Astrocyte (in vitro differentiated cells and primary cell): ENCODE measurements at regions not wholly inside any gene's neighbourhood (a gene's known extent, or its start where the extent isn't known, plus 50 kb on each side); places are given as distances from the start of the nearest gene placed in this dataset.
"Not testable (repeated sequence)": the region's sequence is repeated elsewhere in the genome, so short reads cannot be mapped to it uniquely, and the experiment has no call there.

Source experiments
- DNase-seq: peaks from one replicate; pipeline ENCODE4 v3.0.0-alpha.2; 2010; ENCODE audit warnings: low read depth
- FAIRE-seq: peaks from 2 replicates; lab custom pipeline; 2011; peaks lifted over from hg19 to GRCh38; lab: Jason Lieb, UNC
- H2AFZ ChIP-seq: 2 replicates; pipeline ENCODE4 v1.6.0; 2012; ENCODE audit warnings: low read depth, low read length, inconsistent platforms
- H3K27ac ChIP-seq: 2 replicates; pipeline ENCODE4 v1.5.1; 2011; ENCODE audit warnings: low read depth, low read length, inconsistent platforms
- H3K27me3 ChIP-seq: 2 replicates; pipeline ENCODE4 v1.6.0; 2011; ENCODE audit warnings: low read length, inconsistent platforms; ENCODE audit not compliant: insufficient read depth
- H3K36me3 ChIP-seq: 2 replicates; pipeline ENCODE4 v1.5.1; 2011; ENCODE audit warnings: low read length, inconsistent platforms; ENCODE audit not compliant: insufficient read depth
- H3K4me1 ChIP-seq: 2 replicates; pipeline ENCODE4 v1.5.1; 2011; ENCODE audit warnings: low read length, inconsistent platforms; ENCODE audit not compliant: insufficient read depth
- H3K4me2 ChIP-seq: 2 replicates; pipeline ENCODE4 v1.6.0; 2012; ENCODE audit warnings: low read length, inconsistent platforms
- H3K4me3 ChIP-seq: 2 replicates; pipeline ENCODE4 v1.5.1; 2011; ENCODE audit warnings: low read depth, mild to moderate bottlenecking, low read length, inconsistent platforms; ENCODE audit not compliant: insufficient read depth
- H3K79me2 ChIP-seq: 2 replicates; pipeline ENCODE4 v1.6.0; 2012; ENCODE audit warnings: mild to moderate bottlenecking, low read length, inconsistent platforms; ENCODE audit not compliant: insufficient read depth
- H3K9ac ChIP-seq: 2 replicates; pipeline ENCODE4 v1.6.0; 2012; ENCODE audit warnings: mild to moderate bottlenecking, low read length, inconsistent platforms
- H3K9me3 ChIP-seq: 2 replicates; pipeline ENCODE4 v1.5.1; 2012; ENCODE audit warnings: low read depth, mild to moderate bottlenecking, low read length, inconsistent platforms; ENCODE audit not compliant: insufficient read depth
- H4K20me1 ChIP-seq: 2 replicates; pipeline ENCODE4 v1.6.0; 2012; ENCODE audit warnings: low read length, inconsistent platforms; ENCODE audit not compliant: insufficient read depth
- H3K27ac Mint-ChIP-seq: one replicate; pipeline ENCODE4 v1.8.0; 2021; ENCODE audit warnings: mild to moderate bottlenecking, mixed read lengths; ENCODE audit not compliant: unreplicated experiment
- H3K27me3 Mint-ChIP-seq: one replicate; pipeline ENCODE4 v1.8.0; 2021; ENCODE audit warnings: low read depth, mixed read lengths; ENCODE audit not compliant: unreplicated experiment
- H3K36me3 Mint-ChIP-seq: one replicate; pipeline ENCODE4 v1.8.0; 2021; ENCODE audit warnings: low read depth, mixed read lengths; ENCODE audit not compliant: unreplicated experiment
- H3K4me1 Mint-ChIP-seq: one replicate; pipeline ENCODE4 v1.8.0; 2021; ENCODE audit warnings: low read depth, mixed read lengths; ENCODE audit not compliant: unreplicated experiment
- H3K4me3 Mint-ChIP-seq: one replicate; pipeline ENCODE4 v1.8.0; 2021; ENCODE audit warnings: mild to moderate bottlenecking, moderate library complexity, mixed read lengths; ENCODE audit not compliant: unreplicated experiment
- H3K9me3 Mint-ChIP-seq: one replicate; pipeline ENCODE4 v1.8.0; 2021; ENCODE audit warnings: mild to moderate bottlenecking, mixed read lengths; ENCODE audit not compliant: unreplicated experiment
- EZH2 ChIP-seq: IDR thresholded peaks from 2 replicates; pipeline ENCODE4 v1.6.1; 2012; ENCODE audit warnings: mild to moderate bottlenecking, low read length, inconsistent platforms; ENCODE audit not compliant: insufficient read depth
- TF ChIP-seq, protein P1 (sequence below): IDR thresholded peaks from 2 replicates; pipeline ENCODE4 v1.5.1; 2011; ENCODE audit warnings: low read depth, mild to moderate bottlenecking, inconsistent platforms, low read length, moderate library complexity; ENCODE audit not compliant: insufficient read depth

DNA sequence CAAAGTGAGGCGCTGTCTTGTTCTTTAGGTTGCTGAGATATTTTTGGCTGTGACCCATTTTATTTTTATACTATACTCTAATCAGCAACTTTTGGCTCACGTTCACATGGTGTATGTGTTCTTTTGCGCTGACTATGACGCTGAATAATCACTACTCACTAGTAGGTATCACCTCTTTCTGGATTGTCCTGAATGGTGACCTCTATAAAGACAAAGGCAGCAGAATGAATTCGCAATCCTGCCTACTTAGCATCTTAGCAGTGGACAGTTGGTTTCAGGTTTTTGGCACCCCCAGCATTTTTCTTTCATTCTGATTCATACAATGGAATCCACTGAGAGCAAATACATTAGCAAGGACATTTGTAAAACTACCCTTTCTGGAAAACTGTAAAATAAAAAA is 351.3 kb downstream of the JRKL start:
- Histone ChIP-seq H3K27me3 (no peaks in the 10 kb centered on the region), H3K9ac (no peak overlapping the region), H3K79me2 (no peaks in the 10 kb centered on the region), H3K4me3 (no peak overlapping the region), H3K36me3 (no peaks in the 10 kb centered on the region), H3K9me3 (no peaks in the 10 kb centered on the region), H3K27ac (no peak overlapping the region), H3K4me1 (no peaks in the 10 kb centered on the region), H4K20me1 (no peaks in the 10 kb centered on the region), H2AFZ (peak overlapping the region; percentile 40), H3K4me2 (peak overlapping the region; percentile 11)
- FAIRE-seq (no peak), DNase-seq (peak; percentile 57)
- Mint-ChIP-seq H3K27me3 (no peaks in the 10 kb centered on the region), H3K4me1 (no peaks in the 10 kb centered on the region), H3K4me3 (no peak overlapping the region), H3K27ac (no peak overlapping the region), H3K36me3 (no peaks in the 10 kb centered on the region), H3K9me3 (peaks cover 2% of the 10 kb centered on the region)
- no peak for TF ChIP-seq EZH2
- TF ChIP-seq, protein P1, sequence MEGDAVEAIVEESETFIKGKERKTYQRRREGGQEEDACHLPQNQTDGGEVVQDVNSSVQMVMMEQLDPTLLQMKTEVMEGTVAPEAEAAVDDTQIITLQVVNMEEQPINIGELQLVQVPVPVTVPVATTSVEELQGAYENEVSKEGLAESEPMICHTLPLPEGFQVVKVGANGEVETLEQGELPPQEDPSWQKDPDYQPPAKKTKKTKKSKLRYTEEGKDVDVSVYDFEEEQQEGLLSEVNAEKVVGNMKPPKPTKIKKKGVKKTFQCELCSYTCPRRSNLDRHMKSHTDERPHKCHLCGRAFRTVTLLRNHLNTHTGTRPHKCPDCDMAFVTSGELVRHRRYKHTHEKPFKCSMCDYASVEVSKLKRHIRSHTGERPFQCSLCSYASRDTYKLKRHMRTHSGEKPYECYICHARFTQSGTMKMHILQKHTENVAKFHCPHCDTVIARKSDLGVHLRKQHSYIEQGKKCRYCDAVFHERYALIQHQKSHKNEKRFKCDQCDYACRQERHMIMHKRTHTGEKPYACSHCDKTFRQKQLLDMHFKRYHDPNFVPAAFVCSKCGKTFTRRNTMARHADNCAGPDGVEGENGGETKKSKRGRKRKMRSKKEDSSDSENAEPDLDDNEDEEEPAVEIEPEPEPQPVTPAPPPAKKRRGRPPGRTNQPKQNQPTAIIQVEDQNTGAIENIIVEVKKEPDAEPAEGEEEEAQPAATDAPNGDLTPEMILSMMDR = no peak

DNA sequence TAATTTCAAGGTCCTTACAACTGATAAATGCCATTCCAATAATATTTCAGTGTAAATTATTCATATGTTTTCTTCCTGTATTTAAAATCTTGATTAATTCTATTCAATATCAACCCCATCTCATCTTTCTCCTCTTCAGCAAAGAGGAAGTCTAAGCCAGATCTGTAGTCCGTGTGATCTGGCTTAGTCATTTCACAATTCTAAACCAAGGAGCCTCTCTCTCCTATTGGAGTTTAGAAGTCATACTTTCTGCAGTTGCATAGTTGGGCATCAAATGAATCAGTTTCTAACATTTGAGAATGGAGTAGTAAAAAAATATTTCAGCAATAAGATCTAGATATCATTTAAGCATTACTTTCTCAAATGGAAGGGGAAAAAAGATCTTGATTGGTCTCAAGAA is 354.9 kb downstream of the JRKL start:
- no peak overlapping the region for H3K27ac ChIP-seq
- no peak for TF ChIP-seq EZH2
- TF ChIP-seq, protein P1 = no peak
- DNase-seq (no peak), FAIRE-seq (no peak)
- no peaks in the 10 kb centered on the region for H3K36me3 Mint-ChIP-seq
- H3K9me3 Mint-ChIP-seq = peaks cover 2% of the 10 kb centered on the region
- H2AFZ ChIP-seq = no peak overlapping the region
- H3K4me2 ChIP-seq = no peak overlapping the region
- H4K20me1 ChIP-seq = no peaks in the 10 kb centered on the region
- no peaks in the 10 kb centered on the region for H3K36me3 ChIP-seq
- H3K4me3 ChIP-seq = no peak overlapping the region
- H3K9ac ChIP-seq = no peak overlapping the region
- peaks cover 8% of the 10 kb centered on the region for H3K4me1 Mint-ChIP-seq
- H3K4me1 ChIP-seq = peaks cover 6% of the 10 kb centered on the region
- no peaks in the 10 kb centered on the region for H3K79me2 ChIP-seq
- H3K4me3 Mint-ChIP-seq = no peak overlapping the region
- no peak overlapping the region for H3K27ac Mint-ChIP-seq
- H3K27me3 ChIP-seq = no peaks in the 10 kb centered on the region
- no peaks in the 10 kb centered on the region for H3K27me3 Mint-ChIP-seq
- H3K9me3 ChIP-seq = no peaks in the 10 kb centered on the region

DNA sequence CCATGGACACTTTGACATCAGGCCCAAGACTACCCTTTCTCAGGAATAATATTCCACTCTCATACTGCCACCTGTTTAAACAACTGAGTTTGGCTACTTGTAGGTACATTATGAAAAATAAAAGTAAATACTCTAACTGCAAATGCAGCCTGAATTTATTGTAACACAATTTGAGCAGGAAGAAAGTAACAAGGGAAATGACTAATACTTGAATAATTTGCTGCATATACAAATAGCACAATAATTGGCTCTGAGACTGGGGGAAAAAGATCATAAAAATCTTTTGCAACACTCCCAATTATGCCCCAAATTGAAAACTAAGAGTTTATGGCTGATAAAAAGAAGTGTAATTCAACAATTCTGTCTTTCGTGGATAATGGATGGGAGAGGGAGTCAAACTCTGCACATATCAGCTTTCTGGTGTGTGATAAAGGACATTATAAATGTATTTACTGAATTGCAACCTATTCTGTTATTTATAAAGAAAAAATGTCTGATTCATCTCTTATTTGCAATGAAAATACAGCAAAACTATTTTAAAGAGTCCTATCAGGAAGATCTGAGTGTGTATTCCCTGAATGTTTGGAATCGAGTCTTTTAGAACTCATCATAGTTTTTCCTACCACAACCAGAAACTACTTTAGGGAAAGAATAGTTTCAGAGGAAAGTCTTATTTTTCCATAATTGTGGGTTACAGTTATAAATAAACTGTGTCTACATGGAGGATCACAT is 359.0 kb downstream of the JRKL start:
- DNase-seq (peak; percentile 40), FAIRE-seq (peak; percentile 73)
- no peak for TF ChIP-seq EZH2
- TF ChIP-seq, protein P1 = no peak
- Histone ChIP-seq H3K79me2 (no peaks in the 10 kb centered on the region), H3K9ac (no peak overlapping the region), H3K27me3 (no peaks in the 10 kb centered on the region), H3K36me3 (no peaks in the 10 kb centered on the region), H3K27ac (peak overlapping the region; percentile 22), H3K4me3 (no peak overlapping the region), H3K4me2 (peak overlapping the region; percentile 71), H3K4me1 (peaks cover 6% of the 10 kb centered on the region), H3K9me3 (no peaks in the 10 kb centered on the region), H4K20me1 (no peaks in the 10 kb centered on the region), H2AFZ (peak overlapping the region; percentile 22)
- H3K36me3 Mint-ChIP-seq = no peaks in the 10 kb centered on the region
- no peak overlapping the region for H3K27ac Mint-ChIP-seq
- H3K4me1 Mint-ChIP-seq = peaks cover 8% of the 10 kb centered on the region
- peaks cover 2% of the 10 kb centered on the region for H3K9me3 Mint-ChIP-seq
- H3K4me3 Mint-ChIP-seq = no peak overlapping the region
- no peaks in the 10 kb centered on the region for H3K27me3 Mint-ChIP-seq

DNA sequence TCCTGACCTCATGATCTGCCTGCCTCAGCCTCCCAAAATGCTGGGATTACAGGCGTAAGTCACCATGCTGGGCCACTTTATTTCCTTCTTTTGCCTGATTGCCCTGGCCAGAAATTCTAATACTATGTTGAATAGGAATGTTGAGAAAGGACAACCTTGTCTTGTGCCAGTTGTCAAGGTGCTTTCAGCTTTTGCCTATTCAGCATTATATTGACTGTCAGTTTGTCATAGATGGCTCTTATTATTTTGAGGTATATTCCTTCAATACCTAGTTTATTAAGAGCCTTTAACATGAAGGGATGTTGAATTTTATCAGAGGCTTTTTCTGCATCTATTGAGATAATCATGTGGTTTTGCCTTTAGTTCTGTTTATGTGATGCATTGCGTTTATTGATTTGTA is 362.0 kb downstream of the JRKL start:
- not testable (repeated sequence) for H3K36me3 ChIP-seq, H3K4me1 Mint-ChIP-seq, H3K27ac ChIP-seq, H3K9me3 Mint-ChIP-seq, H3K4me3 Mint-ChIP-seq, H3K4me3 ChIP-seq, H3K27me3 Mint-ChIP-seq, H3K4me2 ChIP-seq, H3K27me3 ChIP-seq, H3K9me3 ChIP-seq, H4K20me1 ChIP-seq, DNase-seq, H3K9ac ChIP-seq, H3K27ac Mint-ChIP-seq, H2AFZ ChIP-seq, FAIRE-seq, H3K79me2 ChIP-seq, H3K36me3 Mint-ChIP-seq, H3K4me1 ChIP-seq
